Caco-2 (cell line): ENCODE measurements at regions not wholly inside any gene's neighbourhood (a gene's known extent, or its start where the extent isn't known, plus 50 kb on each side); places are given as distances from the start of the nearest gene placed in this dataset.

Experiments
- BruUV-seq: library from RNA; stranded (reverse); fragments of 400-500 nt; replicated peaks from 2 replicates; lab custom pipeline; 2021; lab: Mats Ljungman, UMichigan
- CTCF ChIA-PET: fragments of 300-600 bp; sonication (Branson Sonifier 250); formaldehyde crosslinking; loops from one replicate; lab custom pipeline; 2022; ENCODE audit warnings: antibody characterized with exemption; lab: Charles Lee
- POLR2A ChIA-PET: fragments of 300-600 bp; sonication (Branson Sonifier 250); formaldehyde crosslinking; loops from one replicate; lab custom pipeline; 2022; ENCODE audit warnings: antibody characterized with exemption; lab: Charles Lee
- DNase-seq, 2 experiments: peaks; one replicate each; pipeline versions ENCODE4 v3.0.0 to v3.0.0-alpha.2; 2020 to 2022
- H3K27me3 ChIP-seq: replicated peaks from 2 replicates; pipeline ENCODE4 v1.6.0; 2011; ENCODE audit warnings: low read length; ENCODE audit not compliant: control insufficient read depth, insufficient read depth
- H3K36me3 ChIP-seq: 2 replicates; pipeline ENCODE4 v1.5.1; 2011; ENCODE audit warnings: low read length; ENCODE audit not compliant: control insufficient read depth, insufficient read depth
- H3K4me1 ChIP-seq: fragments of 250-450 bp; sonication (Bioruptor Pico); 2 replicates; pipeline ENCODE4 v1.5.1; 2020; ENCODE audit warnings: mild to moderate bottlenecking
- H3K4me3 ChIP-seq: 2 replicates; pipeline ENCODE4 v1.5.1; 2011; ENCODE audit warnings: low read depth, mild to moderate bottlenecking, control low read depth, low read length
- H3K9me3 ChIP-seq: fragments of 250-450 bp; sonication (Bioruptor Pico); 2 replicates; pipeline ENCODE4 v1.5.1; 2020; ENCODE audit warnings: mild to moderate bottlenecking, moderate library complexity
- H3K27ac Mint-ChIP-seq: one replicate; pipeline ENCODE4 v1.8.0; 2022; ENCODE audit warnings: mixed read lengths; ENCODE audit not compliant: unreplicated experiment
- H3K27me3 Mint-ChIP-seq: one replicate; pipeline ENCODE4 v1.8.0; 2022; ENCODE audit warnings: mixed read lengths; ENCODE audit not compliant: insufficient read depth, unreplicated experiment
- H3K36me3 Mint-ChIP-seq: one replicate; pipeline ENCODE4 v1.8.0; 2022; ENCODE audit warnings: mild to moderate bottlenecking, mixed read lengths; ENCODE audit not compliant: insufficient read depth, unreplicated experiment
- H3K4me1 Mint-ChIP-seq: one replicate; pipeline ENCODE4 v1.8.0; 2022; ENCODE audit warnings: low read depth, mixed read lengths; ENCODE audit not compliant: unreplicated experiment
- H3K4me3 Mint-ChIP-seq: one replicate; pipeline ENCODE4 v1.8.0; 2022; ENCODE audit warnings: mild to moderate bottlenecking, moderate library complexity, mixed read lengths; ENCODE audit not compliant: unreplicated experiment
- H3K9me3 Mint-ChIP-seq: one replicate; pipeline ENCODE4 v1.8.0; 2022; ENCODE audit warnings: mixed read lengths; ENCODE audit not compliant: unreplicated experiment
- intact Hi-C: fragments of 100-400 bp; cut with micrococcal nuclease; formaldehyde crosslinking; loops from one replicate; pipeline ENCODE4 v1.10.0; 2022; ENCODE audit not compliant: unreplicated experiment
- TF ChIP-seq, protein P1 (sequence below), 2 experiments: fragments of 200-600 bp in 1 of 2; IDR thresholded peaks; 1 replicate in 1 of 2; 2 replicates in 1 of 2; pipeline versions ENCODE4 v1.5.1 to v1.8.0; 2011 to 2022; ENCODE audit warnings: antibody characterized with exemption in 1 of 2, control low read depth in 1 of 2, inconsistent platforms in 1 of 2, low read depth in 1 of 2, low read length in 1 of 2, mild to moderate bottlenecking in 1 of 2, moderate library complexity in 1 of 2; ENCODE audit not compliant: insufficient read depth in 1 of 2, severe bottlenecking in 1 of 2, unreplicated experiment in 1 of 2

DNA sequence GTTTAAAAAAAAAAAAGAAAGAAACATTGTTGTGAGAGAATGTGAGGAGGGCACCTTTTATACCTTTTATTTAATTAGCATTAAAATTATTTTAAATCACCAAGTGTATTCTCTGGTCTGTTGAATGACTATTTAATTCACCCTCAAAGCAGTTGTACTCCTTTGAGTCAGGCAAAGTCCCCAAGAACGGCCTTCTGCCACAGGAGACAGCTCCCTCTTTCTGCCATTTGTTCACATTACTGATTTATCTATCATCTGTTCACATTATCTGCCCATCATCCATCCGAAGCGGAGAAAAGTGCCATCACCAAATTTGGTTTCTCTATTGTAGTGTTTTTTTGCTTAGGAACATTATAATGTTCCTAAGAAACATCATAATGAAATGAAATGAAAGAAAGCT lies 240.7 kb upstream of the DPP10 start:
- H3K27me3 Mint-ChIP-seq, result no peaks in the 10 kb centered on the region
- H3K4me1 Mint-ChIP-seq, result no peaks in the 10 kb centered on the region
- H3K9me3 Mint-ChIP-seq, result no peaks in the 10 kb centered on the region
- no peak overlapping the region for H3K27ac Mint-ChIP-seq
- ChIA-PET POLR2A (no interaction called here), CTCF (interaction anchor here (0.9 to 1.2 kb wide), 2 partner anchors 223 to 224 kb away, joined by 3 to 4 read pairs; no protein-coding TSS in a partner anchor)
- BruUV-seq, result no TSS peak
- Histone ChIP-seq H3K4me3 (no peak overlapping the region), H3K9me3 (no peaks in the 10 kb centered on the region), H3K27me3 (no peaks in the 10 kb centered on the region), H3K36me3 (no peaks in the 10 kb centered on the region), H3K4me1 (no peaks in the 10 kb centered on the region)
- no peaks in the 10 kb centered on the region for H3K36me3 Mint-ChIP-seq
- no peak overlapping the region for H3K4me3 Mint-ChIP-seq
- intact Hi-C loops, result loop anchor here (1.0 kb wide), 1 partner anchor 223 kb away; no protein-coding TSS in a partner anchor
- peak in 1 of 2 experiments; percentile 8 for DNase-seq
- TF ChIP-seq, protein P1, sequence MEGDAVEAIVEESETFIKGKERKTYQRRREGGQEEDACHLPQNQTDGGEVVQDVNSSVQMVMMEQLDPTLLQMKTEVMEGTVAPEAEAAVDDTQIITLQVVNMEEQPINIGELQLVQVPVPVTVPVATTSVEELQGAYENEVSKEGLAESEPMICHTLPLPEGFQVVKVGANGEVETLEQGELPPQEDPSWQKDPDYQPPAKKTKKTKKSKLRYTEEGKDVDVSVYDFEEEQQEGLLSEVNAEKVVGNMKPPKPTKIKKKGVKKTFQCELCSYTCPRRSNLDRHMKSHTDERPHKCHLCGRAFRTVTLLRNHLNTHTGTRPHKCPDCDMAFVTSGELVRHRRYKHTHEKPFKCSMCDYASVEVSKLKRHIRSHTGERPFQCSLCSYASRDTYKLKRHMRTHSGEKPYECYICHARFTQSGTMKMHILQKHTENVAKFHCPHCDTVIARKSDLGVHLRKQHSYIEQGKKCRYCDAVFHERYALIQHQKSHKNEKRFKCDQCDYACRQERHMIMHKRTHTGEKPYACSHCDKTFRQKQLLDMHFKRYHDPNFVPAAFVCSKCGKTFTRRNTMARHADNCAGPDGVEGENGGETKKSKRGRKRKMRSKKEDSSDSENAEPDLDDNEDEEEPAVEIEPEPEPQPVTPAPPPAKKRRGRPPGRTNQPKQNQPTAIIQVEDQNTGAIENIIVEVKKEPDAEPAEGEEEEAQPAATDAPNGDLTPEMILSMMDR (IDR thresholded peaks at IDR 0.05; ENCODE audit: insufficient read depth in 1 of 2, low read depth in 1 of 2, low read length in 1 of 2, severe bottlenecking in 1 of 2, unreplicated experiment in 1 of 2), result peak; percentile 24 to 35

DNA sequence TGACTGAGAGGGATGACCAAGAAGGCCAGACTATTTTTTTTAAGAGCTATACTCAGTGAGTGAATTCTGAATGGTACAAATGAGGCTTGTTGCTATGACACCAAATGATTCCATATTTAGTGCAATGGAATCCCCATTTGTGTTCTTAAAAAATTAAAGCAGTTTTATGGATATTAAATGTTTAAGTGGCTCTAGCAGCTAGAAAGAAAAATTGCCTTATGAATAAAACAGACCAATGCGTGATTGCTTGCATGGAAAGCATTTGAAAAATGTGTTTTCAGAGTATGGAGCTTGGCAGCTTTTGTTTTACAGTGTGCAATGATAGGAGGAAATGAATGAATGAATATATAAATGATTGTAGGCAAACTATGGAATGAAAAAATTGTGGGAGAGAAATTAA lies 238.8 kb upstream of the DPP10 start:
- Histone ChIP-seq H3K9me3 (no peaks in the 10 kb centered on the region), H3K36me3 (no peaks in the 10 kb centered on the region), H3K4me1 (no peaks in the 10 kb centered on the region), H3K4me3 (no peak overlapping the region), H3K27me3 (no peaks in the 10 kb centered on the region)
- ChIA-PET POLR2A (no interaction called here), CTCF (no interaction called here)
- DNase-seq, result no peak
- no peaks in the 10 kb centered on the region for H3K27me3 Mint-ChIP-seq
- intact Hi-C loops, result no loop called here
- TF ChIP-seq, protein P1 (IDR thresholded peaks at IDR 0.05; ENCODE audit: insufficient read depth in 1 of 2, low read depth in 1 of 2, low read length in 1 of 2, severe bottlenecking in 1 of 2, unreplicated experiment in 1 of 2), result no peak
- BruUV-seq, result no TSS peak
- no peaks in the 10 kb centered on the region for H3K4me1 Mint-ChIP-seq
- no peak overlapping the region for H3K27ac Mint-ChIP-seq
- no peaks in the 10 kb centered on the region for H3K9me3 Mint-ChIP-seq
- H3K36me3 Mint-ChIP-seq, result no peaks in the 10 kb centered on the region
- H3K4me3 Mint-ChIP-seq, result no peak overlapping the region

DNA sequence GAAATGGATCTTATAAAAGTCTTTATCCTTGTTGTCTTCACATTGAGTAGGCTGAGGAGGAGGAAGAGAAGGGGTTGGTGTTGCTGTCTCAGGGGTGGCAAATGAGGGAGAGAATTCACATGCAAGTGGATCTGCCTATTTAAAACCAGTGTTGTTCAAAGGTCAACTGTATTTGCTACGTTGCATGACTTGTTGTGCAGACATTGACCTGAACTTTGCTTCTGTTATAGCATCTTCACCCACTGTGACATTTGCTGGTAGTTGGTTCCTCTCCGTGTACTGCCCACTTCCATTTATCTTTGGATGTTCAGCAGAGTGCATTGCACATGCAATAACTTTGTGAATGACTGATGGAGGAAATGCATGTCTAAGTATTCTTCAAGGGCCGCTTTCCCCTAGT lies 228.6 kb upstream of the DPP10 start:
- no peak for DNase-seq
- Histone ChIP-seq H3K9me3 (no peaks in the 10 kb centered on the region), H3K4me3 (no peak overlapping the region), H3K36me3 (no peaks in the 10 kb centered on the region), H3K4me1 (peaks cover 15% of the 10 kb centered on the region; the same call in 1 of the 2 replicates), H3K27me3 (no peaks in the 10 kb centered on the region)
- no peaks in the 10 kb centered on the region for H3K27me3 Mint-ChIP-seq
- peaks cover 16% of the 10 kb centered on the region for H3K4me1 Mint-ChIP-seq
- H3K9me3 Mint-ChIP-seq, result no peaks in the 10 kb centered on the region
- no peak overlapping the region for H3K27ac Mint-ChIP-seq
- TF ChIP-seq, protein P1 (IDR thresholded peaks at IDR 0.05; ENCODE audit: insufficient read depth in 1 of 2, low read depth in 1 of 2, low read length in 1 of 2, severe bottlenecking in 1 of 2, unreplicated experiment in 1 of 2), result no peak
- intact Hi-C loops, result loop anchor here (5.0 kb wide), 1 partner anchor 338 kb away; no protein-coding TSS in a partner anchor
- H3K4me3 Mint-ChIP-seq, result no peak overlapping the region
- no TSS peak for BruUV-seq
- no peaks in the 10 kb centered on the region for H3K36me3 Mint-ChIP-seq
- POLR2A ChIA-PET, result no interaction called here
- CTCF ChIA-PET, result interaction anchor here (0.9 kb wide), 1 partner anchor 337 kb away, joined by 3 read pairs; no protein-coding TSS in a partner anchor
